Uterus (tissue), 3 donors: ENCODE measurements at regions not wholly inside any gene's neighbourhood (a gene's known extent, or its start where the extent isn't known, plus 50 kb on each side); places are given as distances from the start of the nearest gene placed in this dataset.

Experiments
- DNase-seq, 2 donors: peaks; one replicate each; pipeline ENCODE4 v3.0.0-alpha.2; 2019 to 2020
- H3K27ac ChIP-seq, 2 donors: fragments of 200-600 bp; sonication (generic); 1 replicate in 1 of 2; 2 replicates in 1 of 2; pipeline ENCODE4 v1.5.1; 2016 to 2018
- H3K27me3 ChIP-seq, 2 donors: fragments of 200-600 bp; sonication (generic); one replicate each; pipeline ENCODE4 v1.5.1; 2018 to 2019; ENCODE audit warnings: control low read depth in 1 of 2
- H3K36me3 ChIP-seq, 2 donors: fragments of 200-600 bp; sonication (generic); one replicate each; pipeline ENCODE4 v1.5.1; 2019; ENCODE audit warnings: control low read depth in 1 of 2
- H3K4me1 ChIP-seq, 2 donors: fragments of 200-600 bp; sonication (generic); one replicate each; pipeline ENCODE4 v1.5.1; 2018 to 2019; ENCODE audit warnings: control low read depth in 1 of 2
- H3K4me3 ChIP-seq, 2 donors: fragments of 200-600 bp; sonication (generic); 1 replicate in 1 of 2; 2 replicates in 1 of 2; pipeline ENCODE4 v1.5.1; 2018 to 2019; ENCODE audit warnings: mild to moderate bottlenecking in 1 of 2
- H3K9me3 ChIP-seq, 2 donors: fragments of 200-600 bp; sonication (generic); one replicate each; pipeline ENCODE4 v1.5.1; 2019; ENCODE audit warnings: control low read depth in 1 of 2
- POLR2A ChIP-seq, 2 donors: fragments of 450-650 bp; IDR thresholded peaks; one replicate each; pipeline ENCODE4 v1.6.1; 2016; ENCODE audit warnings: antibody characterized with exemption in 2 of 2, mild to moderate bottlenecking in 1 of 2, moderate library complexity in 1 of 2
- intact Hi-C: fragments of 100-400 bp; cut with DNase I; formaldehyde crosslinking; loops from one replicate; pipeline ENCODE4 v1.15.1; 2023; ENCODE audit warnings: low total_unique reads
- TF ChIP-seq, protein P1 (sequence below), 4 experiments: fragments of 200-600 bp in 2 of 4; fragments of 450-650 bp in 2 of 4; sonication (generic) in 2 of 4; IDR thresholded peaks; one replicate each; pipeline ENCODE4 v1.5.1; 2016 to 2019; ENCODE audit warnings: antibody characterized with exemption in 4 of 4, mild to moderate bottlenecking in 2 of 4, moderate library complexity in 1 of 4
- donor health status: DM: yes; HTN: yes; CAD: no.

DNA sequence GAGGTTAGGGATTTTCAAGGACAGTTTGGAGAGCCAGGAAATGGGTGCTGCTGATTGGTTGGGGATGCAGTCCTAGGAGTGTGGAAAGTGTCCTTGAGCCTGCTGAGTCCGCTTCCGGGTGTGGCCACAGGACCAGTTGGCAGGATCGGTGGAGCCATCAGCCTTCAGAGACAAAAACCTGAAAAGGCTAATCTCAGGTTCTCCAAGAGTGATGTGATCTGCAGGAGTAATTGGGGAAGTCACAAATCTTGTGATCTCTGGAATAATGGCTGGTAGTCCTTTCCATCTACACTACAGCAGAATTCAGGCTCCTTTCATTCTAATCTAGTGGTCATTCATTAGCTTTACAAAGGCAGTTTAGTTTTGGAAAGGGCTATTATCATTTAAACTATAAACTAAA is 55.9 kb upstream of the BMP2K start:
- H3K36me3 ChIP-seq: no peaks in the 10 kb centered on the region
- TF ChIP-seq, protein P1, sequence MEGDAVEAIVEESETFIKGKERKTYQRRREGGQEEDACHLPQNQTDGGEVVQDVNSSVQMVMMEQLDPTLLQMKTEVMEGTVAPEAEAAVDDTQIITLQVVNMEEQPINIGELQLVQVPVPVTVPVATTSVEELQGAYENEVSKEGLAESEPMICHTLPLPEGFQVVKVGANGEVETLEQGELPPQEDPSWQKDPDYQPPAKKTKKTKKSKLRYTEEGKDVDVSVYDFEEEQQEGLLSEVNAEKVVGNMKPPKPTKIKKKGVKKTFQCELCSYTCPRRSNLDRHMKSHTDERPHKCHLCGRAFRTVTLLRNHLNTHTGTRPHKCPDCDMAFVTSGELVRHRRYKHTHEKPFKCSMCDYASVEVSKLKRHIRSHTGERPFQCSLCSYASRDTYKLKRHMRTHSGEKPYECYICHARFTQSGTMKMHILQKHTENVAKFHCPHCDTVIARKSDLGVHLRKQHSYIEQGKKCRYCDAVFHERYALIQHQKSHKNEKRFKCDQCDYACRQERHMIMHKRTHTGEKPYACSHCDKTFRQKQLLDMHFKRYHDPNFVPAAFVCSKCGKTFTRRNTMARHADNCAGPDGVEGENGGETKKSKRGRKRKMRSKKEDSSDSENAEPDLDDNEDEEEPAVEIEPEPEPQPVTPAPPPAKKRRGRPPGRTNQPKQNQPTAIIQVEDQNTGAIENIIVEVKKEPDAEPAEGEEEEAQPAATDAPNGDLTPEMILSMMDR (IDR thresholded peaks at IDR 0.05): no peak
- TF ChIP-seq POLR2A (IDR thresholded peaks at IDR 0.05): no peak
- H3K4me1 ChIP-seq: no peaks in the 10 kb centered on the region
- intact Hi-C loops: no loop called here
- H3K4me3 ChIP-seq: no peak overlapping the region
- H3K27ac ChIP-seq: no peak overlapping the region
- DNase-seq: no peak
- H3K9me3 ChIP-seq: no peaks in the 10 kb centered on the region
- H3K27me3 ChIP-seq: no peaks in the 10 kb centered on the region

DNA sequence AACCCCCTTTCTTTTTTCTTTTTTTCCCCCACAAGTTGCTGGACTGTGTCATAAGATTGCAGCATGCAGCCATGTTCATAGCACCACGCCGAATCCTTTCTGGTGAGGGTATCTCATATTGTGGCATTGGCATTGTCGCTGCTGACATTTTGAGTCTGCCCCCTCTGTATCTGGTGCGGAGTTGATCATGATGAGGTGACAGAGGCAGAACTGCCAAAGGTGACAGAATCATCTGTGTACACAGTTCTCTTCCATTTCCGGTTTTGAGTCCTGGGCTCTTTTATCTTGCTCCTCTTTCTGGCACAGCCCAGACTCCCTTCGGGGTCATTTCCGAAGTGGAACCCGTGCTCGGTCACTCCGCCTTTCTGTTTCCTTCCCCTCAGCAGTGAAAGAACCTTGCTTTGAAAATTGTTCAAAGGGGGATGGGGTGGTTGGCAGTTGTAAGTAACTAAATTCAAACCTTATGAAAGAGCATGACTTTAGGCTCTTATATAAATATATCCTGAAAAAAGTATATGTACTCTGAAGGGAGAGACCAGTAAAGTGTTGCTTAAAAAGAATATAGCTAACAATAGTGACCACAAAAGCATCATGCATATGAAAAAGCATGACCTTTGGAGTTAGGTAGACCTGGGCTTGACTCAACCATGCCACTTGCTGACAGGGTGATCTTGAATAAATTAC is 55.0 kb upstream of the BMP2K start:
- Histone ChIP-seq H3K4me3 (no peak overlapping the region), H3K9me3 (no peaks in the 10 kb centered on the region), H3K4me1 (no peaks in the 10 kb centered on the region), H3K27me3 (no peaks in the 10 kb centered on the region), H3K27ac (peak overlapping the region in 1 of 2 donors; percentile 5), H3K36me3 (no peaks in the 10 kb centered on the region)
- intact Hi-C loops: no loop called here
- peak in 1 of 2 donors; percentile 39 for DNase-seq
- TF ChIP-seq POLR2A (IDR thresholded peaks at IDR 0.05): no peak
- TF ChIP-seq, protein P1 (IDR thresholded peaks at IDR 0.05): no peak

DNA sequence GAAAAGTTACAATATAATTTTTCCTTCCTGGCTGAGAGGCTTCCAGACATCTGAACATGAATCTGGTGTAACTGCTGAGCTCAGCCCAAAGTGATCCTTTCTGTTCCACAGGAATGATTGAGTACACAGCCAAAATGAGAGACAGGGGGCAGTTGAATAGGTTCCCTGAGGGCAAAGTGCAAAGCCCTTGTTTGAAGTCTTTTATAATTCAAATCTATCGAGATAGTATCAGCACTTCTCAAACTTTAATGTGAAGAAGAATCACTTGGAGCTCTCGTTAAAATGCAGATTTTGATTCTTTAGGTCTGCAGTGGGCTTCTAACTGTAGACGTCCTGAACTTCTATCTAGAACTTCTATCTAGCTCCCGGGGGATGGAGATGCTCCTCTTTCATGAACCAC is 54.4 kb upstream of the BMP2K start:
- no peak overlapping the region for H3K27ac ChIP-seq
- DNase-seq: no peak
- intact Hi-C loops: no loop called here
- TF ChIP-seq, protein P1 (IDR thresholded peaks at IDR 0.05): no peak
- no peak for TF ChIP-seq POLR2A (IDR thresholded peaks at IDR 0.05)
- H3K36me3 ChIP-seq: no peaks in the 10 kb centered on the region
- H3K9me3 ChIP-seq: no peaks in the 10 kb centered on the region
- H3K27me3 ChIP-seq: no peaks in the 10 kb centered on the region
- no peaks in the 10 kb centered on the region for H3K4me1 ChIP-seq
- no peak overlapping the region for H3K4me3 ChIP-seq

DNA sequence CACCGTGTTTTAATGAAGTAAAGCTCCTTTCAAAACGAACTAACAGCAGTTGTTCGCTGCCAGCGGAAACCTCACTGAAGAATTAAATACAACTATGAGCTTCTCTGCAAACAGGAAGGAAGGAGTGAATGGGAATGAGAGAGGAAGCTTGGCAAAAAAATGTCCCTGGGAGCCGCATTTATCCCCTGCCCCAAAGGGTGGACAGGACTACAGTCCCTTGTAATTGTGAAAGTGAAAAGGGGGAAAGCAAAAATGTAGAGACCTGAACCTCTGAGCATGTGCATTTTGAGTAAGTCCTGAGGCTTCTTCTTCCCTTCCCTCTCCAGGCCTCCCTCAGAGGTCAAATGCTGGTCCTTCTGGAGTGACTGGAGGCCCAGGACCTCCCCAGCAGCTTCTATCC is 53.8 kb upstream of the BMP2K start:
- DNase-seq: no peak
- Histone ChIP-seq H3K27me3 (no peaks in the 10 kb centered on the region), H3K4me3 (no peak overlapping the region), H3K4me1 (no peaks in the 10 kb centered on the region), H3K27ac (no peak overlapping the region), H3K9me3 (no peaks in the 10 kb centered on the region), H3K36me3 (no peaks in the 10 kb centered on the region)
- TF ChIP-seq POLR2A (IDR thresholded peaks at IDR 0.05): no peak
- intact Hi-C loops: no loop called here

DNA sequence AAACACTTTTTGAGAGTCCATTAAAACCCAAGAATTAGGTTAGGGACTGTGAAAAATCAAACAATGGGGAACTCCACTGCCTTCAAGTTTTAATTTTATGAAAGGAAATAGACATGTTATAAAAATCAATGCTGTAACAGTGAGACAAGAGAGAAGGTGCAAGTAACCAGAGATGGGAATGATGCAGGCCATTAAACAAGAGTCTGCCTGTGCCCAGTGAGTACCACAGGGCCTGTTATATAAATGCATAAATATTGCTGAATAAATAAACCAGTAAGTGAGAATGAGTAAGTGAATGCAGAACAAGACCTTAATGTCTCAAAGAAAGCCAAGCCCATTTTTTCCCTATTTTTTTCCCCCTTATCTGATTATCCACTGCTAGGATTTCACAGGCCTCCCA is 53.3 kb upstream of the BMP2K start:
- TF ChIP-seq POLR2A (IDR thresholded peaks at IDR 0.05): no peak
- TF ChIP-seq, protein P1 (IDR thresholded peaks at IDR 0.05): no peak
- no peak for DNase-seq
- no peak overlapping the region for H3K27ac ChIP-seq
- intact Hi-C loops: no loop called here
- H3K4me3 ChIP-seq: no peak overlapping the region
- H3K4me1 ChIP-seq: no peaks in the 10 kb centered on the region
- H3K9me3 ChIP-seq: no peaks in the 10 kb centered on the region
- H3K36me3 ChIP-seq: no peaks in the 10 kb centered on the region
- no peaks in the 10 kb centered on the region for H3K27me3 ChIP-seq
